ENCODE measurements at regions not wholly inside any gene's neighbourhood (a gene's known extent, or its start where the extent isn't known, plus 50 kb on each side); places are given as distances from the start of the nearest gene placed in this dataset.

- Histone ChIP-seq H3K4me3 (no peak overlapping the region), H3K9ac (no peak overlapping the region), H3K4me2 (no peak overlapping the region), H4K20me1 (no peaks in the 10 kb centered on the region), H3K27me3 (no peaks in the 10 kb centered on the region), H3K27ac (no peak overlapping the region), H3K4me1 (no peaks in the 10 kb centered on the region; a peak in 1 of 20 replicates), H3K36me3 (no peaks in the 10 kb centered on the region), H3K9me3 (replicated peaks in 1 of 11) (no peaks in the 10 kb centered on the region)
- no peak for TF ChIP-seq Cebpa-rat (IDR thresholded peaks at IDR 0.05)
Observed at GRCh38 chr5:74408150-74409043, 232.1 kb downstream of the ENC1 start.

DNA sequence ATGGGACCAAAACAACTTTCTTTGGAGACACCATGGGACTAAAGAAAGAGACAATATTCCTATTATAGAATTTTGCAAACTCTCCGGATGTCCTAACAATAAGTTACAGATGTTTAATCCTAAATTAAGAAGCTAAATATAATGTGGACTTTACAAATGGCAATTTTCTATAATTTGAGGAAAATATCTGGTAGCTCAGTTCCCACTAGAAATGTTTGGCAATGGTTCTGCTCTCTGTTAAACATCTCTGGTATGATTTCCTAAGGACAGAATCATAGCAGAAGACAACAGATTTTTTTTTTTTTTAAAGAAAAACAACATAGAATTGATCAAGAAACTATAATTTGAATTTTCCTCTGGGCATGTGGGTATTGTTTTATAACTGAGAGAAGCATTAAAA, 232.8 kb downstream of the ENC1 start:
- Histone ChIP-seq H4K20me1 (no peaks in the 10 kb centered on the region), H3K4me1 (peaks cover 0 to 3% (median 0%) of the 10 kb centered on the region in 10 experiments; a peak in 2 of 20 replicates), H3K4me3 (no peak overlapping the region), H3K9me3 (replicated peaks in 1 of 11) (no peaks in the 10 kb centered on the region), H3K9ac (no peak overlapping the region), H3K4me2 (no peak overlapping the region), H3K27ac (no peak overlapping the region), H3K36me3 (no peaks in the 10 kb centered on the region), H3K27me3 (no peaks in the 10 kb centered on the region)
- TF ChIP-seq Cebpa-rat (IDR thresholded peaks at IDR 0.05), result no peak

- Histone ChIP-seq H3K27me3 (no peaks in the 10 kb centered on the region), H3K27ac (no peak overlapping the region), H3K36me3 (no peaks in the 10 kb centered on the region), H3K9me3 (replicated peaks in 1 of 11) (no peaks in the 10 kb centered on the region), H3K4me1 (peaks cover 0 to 8% (median 0%) of the 10 kb centered on the region in 10 experiments; a peak in 2 of 20 replicates), H3K4me3 (no peak overlapping the region), H3K9ac (no peak overlapping the region), H4K20me1 (no peaks in the 10 kb centered on the region), H3K4me2 (no peak overlapping the region)
- TF ChIP-seq Cebpa-rat (IDR thresholded peaks at IDR 0.05), result no peak
Observed at GRCh38 chr5:74406844-74407243, 233.7 kb downstream of the ENC1 start.

DNA sequence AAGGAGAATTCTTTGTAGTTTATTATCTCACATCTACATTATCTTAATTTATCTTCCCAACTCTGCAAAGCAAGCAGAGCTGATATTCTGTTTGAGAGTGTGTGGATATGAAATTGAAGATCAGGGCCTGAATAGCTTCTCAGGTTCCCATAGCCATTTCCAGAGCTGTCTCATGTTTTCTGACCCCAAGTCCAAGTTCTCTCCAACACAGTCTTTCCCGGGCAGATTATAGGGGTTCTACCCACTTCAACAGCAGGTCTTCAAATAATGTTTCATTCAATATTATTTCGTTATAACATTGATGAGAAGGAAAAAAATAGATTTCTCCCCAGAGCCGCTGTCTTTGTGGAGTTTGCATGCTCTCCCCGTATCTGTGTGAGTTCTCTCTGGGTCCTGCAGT, 234.9 kb downstream of the ENC1 start:
- Histone ChIP-seq H3K27me3 (no peaks in the 10 kb centered on the region), H3K9me3 (replicated peaks in 1 of 11) (no peaks in the 10 kb centered on the region), H3K4me2 (no peak overlapping the region), H4K20me1 (no peaks in the 10 kb centered on the region), H3K9ac (no peak overlapping the region), H3K27ac (no peak overlapping the region), H3K4me3 (no peak overlapping the region), H3K4me1 (peaks cover 0 to 16% (median 0%) of the 10 kb centered on the region in 10 experiments; a peak in 3 of 20 replicates), H3K36me3 (no peaks in the 10 kb centered on the region)
- TF ChIP-seq Cebpa-rat (IDR thresholded peaks at IDR 0.05), result no peak

DNA sequence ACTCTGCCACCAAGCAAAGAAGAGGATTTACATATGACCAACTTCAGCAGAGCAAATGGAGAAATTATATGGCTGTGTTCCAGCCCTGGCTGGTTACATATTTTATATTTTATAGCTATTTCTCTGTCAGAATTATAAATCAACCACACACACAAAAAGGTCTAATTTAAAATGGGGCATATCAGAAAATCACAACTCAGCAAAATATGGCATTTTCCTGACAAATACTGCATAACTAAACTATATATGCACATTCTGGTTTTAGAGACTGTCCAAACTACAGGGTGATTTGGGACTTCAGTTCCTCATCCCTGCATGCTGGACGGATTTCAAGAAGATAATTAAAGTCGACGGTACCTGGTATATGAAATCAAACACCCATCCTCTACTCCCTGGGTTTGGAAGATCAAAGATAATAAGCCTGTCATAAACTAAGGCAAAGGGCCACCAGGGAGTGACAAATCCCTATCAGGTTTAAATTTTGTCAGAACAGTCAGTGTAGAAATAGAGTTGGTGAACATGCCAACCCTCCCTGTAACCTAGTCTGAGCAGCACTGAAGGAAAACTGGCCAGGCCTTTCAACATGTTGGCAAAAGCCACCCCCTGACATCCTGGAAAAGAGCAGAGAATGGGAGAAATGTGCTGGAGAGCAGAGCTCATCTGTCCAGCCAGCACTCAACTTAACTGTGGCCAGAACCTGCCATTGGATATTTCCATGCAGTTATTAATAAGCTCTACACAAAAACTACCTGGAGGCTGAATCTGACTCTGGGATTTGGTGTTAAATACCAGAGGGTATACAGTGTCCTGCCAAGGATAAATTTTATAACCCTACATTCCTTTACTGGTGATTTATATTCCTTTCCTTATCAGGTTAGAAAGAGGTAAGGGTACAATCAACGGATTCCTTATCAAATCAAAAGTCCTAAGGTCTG, 235.7 kb downstream of the ENC1 start:
- Histone ChIP-seq H3K9me3 (replicated peaks in 1 of 11) (no peaks in the 10 kb centered on the region), H4K20me1 (no peaks in the 10 kb centered on the region), H3K27ac (no peak overlapping the region), H3K27me3 (no peaks in the 10 kb centered on the region), H3K9ac (no peak overlapping the region), H3K4me2 (no peak overlapping the region), H3K4me1 (peaks cover 0 to 16% (median 0%) of the 10 kb centered on the region in 10 experiments; a peak in 3 of 20 replicates), H3K36me3 (no peaks in the 10 kb centered on the region), H3K4me3 (no peak overlapping the region)
- TF ChIP-seq Cebpa-rat (IDR thresholded peaks at IDR 0.05), result no peak

DNA sequence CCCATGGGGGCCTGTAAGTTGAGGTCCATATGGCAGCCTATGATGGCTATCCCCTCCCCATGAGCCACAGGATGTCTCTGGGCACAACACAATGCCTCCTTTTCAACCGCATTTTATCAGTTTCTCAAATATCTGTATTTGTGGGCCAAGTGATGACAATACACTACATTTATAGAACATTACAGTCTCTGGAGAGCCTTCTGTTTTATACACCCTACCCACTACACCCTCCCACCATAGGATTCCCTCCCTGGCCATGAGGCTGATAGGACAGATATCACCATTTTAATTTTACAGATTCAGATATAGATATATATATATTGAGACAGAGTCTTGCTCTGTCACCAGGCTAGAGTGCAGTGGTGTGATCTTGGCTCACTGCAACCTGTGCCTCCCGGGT, 236.8 kb downstream of the ENC1 start:
- no peak overlapping the region for H3K27ac ChIP-seq
- H3K36me3 ChIP-seq, result no peaks in the 10 kb centered on the region
- peaks cover 0 to 16% (median 0%) of the 10 kb centered on the region in 10 experiments; a peak in 3 of 20 replicates for H3K4me1 ChIP-seq
- H3K27me3 ChIP-seq, result no peaks in the 10 kb centered on the region
- H3K9ac ChIP-seq, result no peak overlapping the region
- no peaks in the 10 kb centered on the region for H4K20me1 ChIP-seq
- no peak overlapping the region for H3K4me2 ChIP-seq
- no peak for TF ChIP-seq Cebpa-rat (IDR thresholded peaks at IDR 0.05)
- peaks cover 0 to 6% (median 0%) of the 10 kb centered on the region in 11 experiments; a peak in 1 of 22 replicates for H3K9me3 ChIP-seq (replicated peaks in 1 of 11)
- H3K4me3 ChIP-seq, result no peak overlapping the region

DNA sequence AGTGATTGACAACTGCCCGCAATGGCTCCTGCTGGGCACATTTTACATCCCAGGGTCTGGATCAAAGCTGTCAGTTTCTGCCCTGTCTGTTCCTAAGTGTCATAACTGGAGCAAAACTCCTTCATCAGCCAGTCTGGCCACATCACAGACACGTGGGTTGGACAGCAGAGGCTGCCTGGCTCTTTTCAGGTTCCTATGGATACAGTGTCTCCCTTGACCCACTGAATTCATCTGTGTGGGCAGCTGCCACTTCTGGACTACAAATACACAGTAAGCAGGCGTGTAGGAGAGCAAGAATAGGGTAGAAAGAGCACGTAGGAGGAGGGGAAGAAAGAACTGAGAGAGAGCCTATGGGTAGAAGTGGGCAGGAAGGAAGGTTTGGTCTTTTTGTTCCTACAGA, 238.0 kb downstream of the ENC1 start:
- Histone ChIP-seq H3K4me2 (peak overlapping the region in 2 of 11 experiments; percentile 25 to 38; a peak in 2 of 22 replicates), H3K4me1 (peaks cover 0 to 16% (median 0%) of the 10 kb centered on the region in 10 experiments; a peak in 3 of 20 replicates), H4K20me1 (no peaks in the 10 kb centered on the region), H3K9ac (no peak overlapping the region), H3K9me3 (replicated peaks in 1 of 11) (peaks cover 0 to 6% (median 0%) of the 10 kb centered on the region in 11 experiments; a peak in 1 of 22 replicates), H3K36me3 (no peaks in the 10 kb centered on the region), H3K27ac (no peak overlapping the region), H3K27me3 (no peaks in the 10 kb centered on the region), H3K4me3 (no peak overlapping the region)
- TF ChIP-seq Cebpa-rat (IDR thresholded peaks at IDR 0.05), result no peak

DNA sequence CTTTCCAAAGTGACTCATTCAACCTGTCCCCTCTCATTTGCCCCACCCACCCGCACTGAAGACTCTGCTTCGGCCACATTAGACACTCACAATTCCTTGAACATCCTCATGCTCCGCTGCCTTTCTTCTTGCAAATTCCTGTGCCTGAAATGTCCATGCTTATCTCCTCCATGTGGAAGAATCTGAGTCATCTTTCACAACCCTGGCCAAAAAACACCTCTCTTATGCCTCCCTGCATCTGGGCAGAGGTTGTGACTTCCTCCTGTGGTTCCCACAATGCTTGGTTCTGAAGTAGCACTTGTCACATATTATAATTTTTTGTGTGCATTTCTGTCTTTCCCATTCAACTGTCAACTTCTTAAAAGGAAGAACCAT, 238.6 kb downstream of the ENC1 start:
- Histone ChIP-seq H4K20me1 (no peaks in the 10 kb centered on the region), H3K9me3 (replicated peaks in 1 of 11) (peaks cover 0 to 6% (median 0%) of the 10 kb centered on the region in 11 experiments; a peak in 1 of 22 replicates), H3K4me1 (peaks cover 0 to 16% (median 0%) of the 10 kb centered on the region in 10 experiments; a peak in 3 of 20 replicates), H3K27ac (no peak overlapping the region), H3K4me2 (no peak overlapping the region; a peak in 1 of 22 replicates), H3K4me3 (no peak overlapping the region), H3K9ac (no peak overlapping the region), H3K36me3 (no peaks in the 10 kb centered on the region), H3K27me3 (no peaks in the 10 kb centered on the region)
- TF ChIP-seq Cebpa-rat (IDR thresholded peaks at IDR 0.05), result no peak
